ENCODE measurements at regions not wholly inside any gene's neighbourhood (a gene's known extent, or its start where the extent isn't known, plus 50 kb on each side); places are given as distances from the start of the nearest gene placed in this dataset.

DNA sequence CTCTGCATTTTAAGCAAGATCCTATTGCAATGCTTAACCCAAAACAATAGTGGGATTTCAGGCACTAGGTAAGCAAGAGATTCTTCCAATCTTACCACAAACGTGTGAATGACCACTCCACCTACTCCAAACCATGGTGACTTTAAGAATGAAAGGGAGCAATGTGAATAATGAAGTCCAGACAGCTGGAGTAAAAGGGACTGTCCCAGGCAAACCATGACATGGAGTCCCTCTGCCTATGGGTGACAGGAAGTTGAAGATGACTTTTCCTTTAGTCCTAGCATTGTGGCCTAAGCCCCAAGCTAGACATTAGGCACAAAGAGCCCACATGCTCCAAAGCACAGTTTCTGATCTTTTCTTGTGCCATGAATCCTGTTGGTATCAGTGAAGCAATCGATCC lies 179.0 kb downstream of the SHQ1 start:
- H3K9ac ChIP-seq, result no peak overlapping the region
- H3K4me1 ChIP-seq (ENCODE audit: control insufficient read depth in 1 of 2, insufficient read depth in 2 of 2, low read depth in 1 of 2, low read length in 1 of 2), result peaks cover 0 to 17% of the 10 kb centered on the region in 2 experiments; a peak in 1 of 4 replicates
- ChIA-PET CTCF (interaction anchor here (0.9 to 1.3 kb wide), 2 partner anchors 33 to 154 kb away, joined by 3 to 4 read pairs; no protein-coding TSS in a partner anchor), POLR2A (no interaction called here)
- H3K27me3 ChIP-seq (ENCODE audit: insufficient read depth), result peaks cover 6% of the 10 kb centered on the region; the same call in 1 of the 2 replicates
- H3K9me3 ChIP-seq, result no peaks in the 10 kb centered on the region
- no peaks in the 10 kb centered on the region for H3K9me2 ChIP-seq
- no peaks in the 10 kb centered on the region for H3K36me3 ChIP-seq (replicated peaks in 1 of 2; ENCODE audit: control insufficient read depth in 1 of 2, insufficient read depth in 2 of 2, low read length in 1 of 2)
- H3K79me2 ChIP-seq (ENCODE audit: insufficient read depth), result no peaks in the 10 kb centered on the region
- H3K4me3 ChIP-seq (ENCODE audit: low read depth in 2 of 2, low read length in 1 of 2), result no peak overlapping the region
- WGBS (ENCODE audit: low lambda C conversion rate), result 52% methylated on average over 2 of the region's 2 CpGs
- H4K20me1 ChIP-seq (ENCODE audit: insufficient read depth), result no peaks in the 10 kb centered on the region
- no peak overlapping the region for H2AFZ ChIP-seq (ENCODE audit: low read depth)
- H3F3A ChIP-seq (replicated peaks; ENCODE audit: insufficient read depth), result no peaks in the 10 kb centered on the region
- no peak for DNase-seq
- no peak overlapping the region for H3K4me2 ChIP-seq
- no peak overlapping the region for H3K27ac ChIP-seq (ENCODE audit: low read depth in 2 of 2, low read length in 1 of 2)
- TF ChIP-seq, protein P1, sequence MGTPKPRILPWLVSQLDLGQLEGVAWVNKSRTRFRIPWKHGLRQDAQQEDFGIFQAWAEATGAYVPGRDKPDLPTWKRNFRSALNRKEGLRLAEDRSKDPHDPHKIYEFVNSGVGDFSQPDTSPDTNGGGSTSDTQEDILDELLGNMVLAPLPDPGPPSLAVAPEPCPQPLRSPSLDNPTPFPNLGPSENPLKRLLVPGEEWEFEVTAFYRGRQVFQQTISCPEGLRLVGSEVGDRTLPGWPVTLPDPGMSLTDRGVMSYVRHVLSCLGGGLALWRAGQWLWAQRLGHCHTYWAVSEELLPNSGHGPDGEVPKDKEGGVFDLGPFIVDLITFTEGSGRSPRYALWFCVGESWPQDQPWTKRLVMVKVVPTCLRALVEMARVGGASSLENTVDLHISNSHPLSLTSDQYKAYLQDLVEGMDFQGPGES (IDR thresholded peaks at IDR 0.05; ENCODE audit: low read depth, low read length), result no peak
- no peak for TF ChIP-seq RXRA (IDR thresholded peaks at IDR 0.05; ENCODE audit: borderline replicate concordance, low read depth)
- TF ChIP-seq GABPA (IDR thresholded peaks at IDR 0.05; ENCODE audit: low read depth), result no peak
- no peak for TF ChIP-seq YY1 (IDR thresholded peaks at IDR 0.05; ENCODE audit: low read depth)
- TF ChIP-seq TEAD4 (IDR thresholded peaks at IDR 0.05; ENCODE audit: borderline replicate concordance, insufficient read depth), result no peak
- no peak for TF ChIP-seq NFIC (IDR thresholded peaks at IDR 0.05; ENCODE audit: borderline replicate concordance)
- TF ChIP-seq, protein P2, sequence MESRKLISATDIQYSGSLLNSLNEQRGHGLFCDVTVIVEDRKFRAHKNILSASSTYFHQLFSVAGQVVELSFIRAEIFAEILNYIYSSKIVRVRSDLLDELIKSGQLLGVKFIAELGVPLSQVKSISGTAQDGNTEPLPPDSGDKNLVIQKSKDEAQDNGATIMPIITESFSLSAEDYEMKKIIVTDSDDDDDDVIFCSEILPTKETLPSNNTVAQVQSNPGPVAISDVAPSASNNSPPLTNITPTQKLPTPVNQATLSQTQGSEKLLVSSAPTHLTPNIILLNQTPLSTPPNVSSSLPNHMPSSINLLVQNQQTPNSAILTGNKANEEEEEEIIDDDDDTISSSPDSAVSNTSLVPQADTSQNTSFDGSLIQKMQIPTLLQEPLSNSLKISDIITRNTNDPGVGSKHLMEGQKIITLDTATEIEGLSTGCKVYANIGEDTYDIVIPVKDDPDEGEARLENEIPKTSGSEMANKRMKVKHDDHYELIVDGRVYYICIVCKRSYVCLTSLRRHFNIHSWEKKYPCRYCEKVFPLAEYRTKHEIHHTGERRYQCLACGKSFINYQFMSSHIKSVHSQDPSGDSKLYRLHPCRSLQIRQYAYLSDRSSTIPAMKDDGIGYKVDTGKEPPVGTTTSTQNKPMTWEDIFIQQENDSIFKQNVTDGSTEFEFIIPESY (IDR thresholded peaks at IDR 0.05; ENCODE audit: borderline replicate concordance, low read depth), result no peak
- no peak for TF ChIP-seq MEF2A (IDR thresholded peaks at IDR 0.05; ENCODE audit: borderline replicate concordance, low read depth)
- no peak for TF ChIP-seq TCF12 (IDR thresholded peaks at IDR 0.05)
- no peak for TF ChIP-seq ELF1 (IDR thresholded peaks at IDR 0.05)
- no peak for TF ChIP-seq RCOR1 (IDR thresholded peaks at IDR 0.05; ENCODE audit: low read length)
- TF ChIP-seq, protein P3, sequence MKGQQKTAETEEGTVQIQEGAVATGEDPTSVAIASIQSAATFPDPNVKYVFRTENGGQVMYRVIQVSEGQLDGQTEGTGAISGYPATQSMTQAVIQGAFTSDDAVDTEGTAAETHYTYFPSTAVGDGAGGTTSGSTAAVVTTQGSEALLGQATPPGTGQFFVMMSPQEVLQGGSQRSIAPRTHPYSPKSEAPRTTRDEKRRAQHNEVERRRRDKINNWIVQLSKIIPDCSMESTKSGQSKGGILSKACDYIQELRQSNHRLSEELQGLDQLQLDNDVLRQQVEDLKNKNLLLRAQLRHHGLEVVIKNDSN (IDR thresholded peaks at IDR 0.05; ENCODE audit: borderline replicate concordance, low read depth), result no peak
- TF ChIP-seq FOSL2 (IDR thresholded peaks at IDR 0.05; ENCODE audit: borderline replicate concordance, low read depth), result no peak
- no peak for TF ChIP-seq CHD2 (IDR thresholded peaks at IDR 0.05; ENCODE audit: low read length, partially characterized antibody)
- TF ChIP-seq, protein P4, sequence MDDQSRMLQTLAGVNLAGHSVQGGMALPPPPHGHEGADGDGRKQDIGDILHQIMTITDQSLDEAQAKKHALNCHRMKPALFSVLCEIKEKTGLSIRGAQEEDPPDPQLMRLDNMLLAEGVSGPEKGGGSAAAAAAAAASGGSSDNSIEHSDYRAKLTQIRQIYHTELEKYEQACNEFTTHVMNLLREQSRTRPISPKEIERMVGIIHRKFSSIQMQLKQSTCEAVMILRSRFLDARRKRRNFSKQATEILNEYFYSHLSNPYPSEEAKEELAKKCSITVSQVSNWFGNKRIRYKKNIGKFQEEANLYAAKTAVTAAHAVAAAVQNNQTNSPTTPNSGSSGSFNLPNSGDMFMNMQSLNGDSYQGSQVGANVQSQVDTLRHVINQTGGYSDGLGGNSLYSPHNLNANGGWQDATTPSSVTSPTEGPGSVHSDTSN (IDR thresholded peaks at IDR 0.05), result no peak
- no peak for TF ChIP-seq NRF1 (IDR thresholded peaks at IDR 0.05; ENCODE audit: low read depth, low read length)
- TF ChIP-seq EZH2phosphoT487 (IDR thresholded peaks at IDR 0.05; ENCODE audit: borderline replicate concordance, low read depth), result no peak
